Liver (tissue), 8 donors: ENCODE measurements at regions not wholly inside any gene's neighbourhood (a gene's known extent, or its start where the extent isn't known, plus 50 kb on each side); places are given as distances from the start of the nearest gene placed in this dataset.

Experiments used
- DNase-seq: peaks from one replicate; pipeline ENCODE4 v3.0.0-alpha.2; 2017; ENCODE audit warnings: low spot score
- H3K27ac ChIP-seq, 2 donors: one replicate each; pipeline ENCODE4 v1.7.0; 2013; ENCODE audit warnings: inconsistent platforms in 2 of 2, low read length in 2 of 2, control low read depth in 1 of 2, low read depth in 1 of 2, mild to moderate bottlenecking in 1 of 2
- H3K27me3 ChIP-seq, 4 donors: one replicate each; pipeline versions ENCODE4 v1.6.1 to v1.7.0; 2013; ENCODE audit warnings: low read length in 3 of 4, inconsistent platforms in 1 of 4, mild to moderate bottlenecking in 1 of 4, moderate library complexity in 1 of 4; ENCODE audit not compliant: control insufficient read depth in 4 of 4, insufficient read depth in 4 of 4
- H3K36me3 ChIP-seq, 4 donors: one replicate each; pipeline versions ENCODE4 v1.6.1 to v1.7.0; 2013; ENCODE audit warnings: low read length in 3 of 4, mild to moderate bottlenecking in 3 of 4, low read depth in 1 of 4, moderate library complexity in 1 of 4; ENCODE audit not compliant: control insufficient read depth in 4 of 4, insufficient read depth in 3 of 4
- H3K4me1 ChIP-seq, 4 donors: one replicate each; pipeline versions ENCODE4 v1.6.1 to v1.7.0; 2013; ENCODE audit warnings: low read length in 3 of 4, mild to moderate bottlenecking in 3 of 4, moderate library complexity in 1 of 4; ENCODE audit not compliant: control insufficient read depth in 4 of 4, insufficient read depth in 4 of 4
- H3K4me3 ChIP-seq, 3 donors: one replicate each; pipeline versions ENCODE4 v1.6.1 to v1.7.0; 2013; ENCODE audit warnings: low read length in 3 of 3, control low read depth in 1 of 3, low read depth in 1 of 3, mild to moderate bottlenecking in 1 of 3
- H3K9ac ChIP-seq, 2 donors: one replicate each; pipeline ENCODE4 v1.7.0; 2013; ENCODE audit warnings: low read length in 2 of 2, mild to moderate bottlenecking in 2 of 2, moderate library complexity in 2 of 2, control low read depth in 1 of 2, low read depth in 1 of 2
- H3K9me3 ChIP-seq, 4 donors: one replicate each; pipeline versions ENCODE4 v1.6.1 to v1.7.0; 2013; ENCODE audit warnings: low read length in 3 of 4; ENCODE audit not compliant: control insufficient read depth in 4 of 4
- ATF3 ChIP-seq: IDR thresholded peaks from 2 replicates; pipeline ENCODE4 v1.6.1; 2016; ENCODE audit warnings: antibody characterized with exemption
- CTCF ChIP-seq: fragments of 150-350 bp; IDR thresholded peaks from 2 replicates; pipeline ENCODE4 v1.5.1; 2017; ENCODE audit warnings: improper control_type of control experiment, low read depth, low read length; ENCODE audit not compliant: missing input control
- FOXA2 ChIP-seq: IDR thresholded peaks from 2 replicates; pipeline ENCODE4 v1.6.1; 2016; ENCODE audit warnings: antibody characterized with exemption
- GABPA ChIP-seq, 2 donors: IDR thresholded peaks in 1 of 2; conservative IDR thresholded peaks in 1 of 2; 2 replicates each; pipeline ENCODE4 v1.6.1; 2016; ENCODE audit warnings: antibody characterized with exemption in 2 of 2, mild to moderate bottlenecking in 1 of 2, moderate library complexity in 1 of 2
- HNF4A ChIP-seq, 2 donors: conservative IDR thresholded peaks; 2 replicates each; pipeline ENCODE4 v1.6.1; 2016; ENCODE audit warnings: antibody characterized with exemption in 2 of 2, mild to moderate bottlenecking in 2 of 2
- HNF4G ChIP-seq: IDR thresholded peaks from 2 replicates; pipeline ENCODE4 v1.6.1; 2016; ENCODE audit warnings: antibody characterized with exemption
- JUND ChIP-seq, 2 donors: IDR thresholded peaks; 2 replicates each; pipeline ENCODE4 v1.6.1; 2016; ENCODE audit warnings: antibody characterized with exemption in 2 of 2
- NR2F2 ChIP-seq: IDR thresholded peaks from 2 replicates; pipeline ENCODE4 v1.6.1; 2016; ENCODE audit warnings: antibody characterized with exemption
- RAD21 ChIP-seq, 2 donors: IDR thresholded peaks; 2 replicates each; pipeline ENCODE4 v1.6.1; 2016; ENCODE audit warnings: antibody characterized with exemption in 2 of 2, mild to moderate bottlenecking in 2 of 2
- TAF1 ChIP-seq: conservative IDR thresholded peaks from 2 replicates; pipeline ENCODE4 v1.6.1; 2016; ENCODE audit warnings: antibody characterized with exemption, mild to moderate bottlenecking
- YY1 ChIP-seq: IDR thresholded peaks from 2 replicates; pipeline ENCODE4 v1.6.1; 2016; ENCODE audit warnings: antibody characterized with exemption, mild to moderate bottlenecking
- WGBS: extraction: QIAGEN DNeasy Blood & Tissue Kit; methylation state at CpG from one replicate; pipeline ENCODE4 v1.1.7; 2013; 5-methylcytosine and 5-hydroxymethylcytosine counted together
- TF ChIP-seq, protein P1 (sequence below): IDR thresholded peaks from 2 replicates; pipeline ENCODE4 v1.6.1; 2016; ENCODE audit warnings: antibody characterized with exemption, mild to moderate bottlenecking
- TF ChIP-seq, protein P2 (sequence below): IDR thresholded peaks from 2 replicates; pipeline ENCODE4 v1.6.1; 2016; ENCODE audit warnings: antibody characterized with exemption
- donor health status: healthy.
- donor health status: healthy.
- donor health status: healthy.
- donor health status: healthy.
- donor health status: healthy.

DNA sequence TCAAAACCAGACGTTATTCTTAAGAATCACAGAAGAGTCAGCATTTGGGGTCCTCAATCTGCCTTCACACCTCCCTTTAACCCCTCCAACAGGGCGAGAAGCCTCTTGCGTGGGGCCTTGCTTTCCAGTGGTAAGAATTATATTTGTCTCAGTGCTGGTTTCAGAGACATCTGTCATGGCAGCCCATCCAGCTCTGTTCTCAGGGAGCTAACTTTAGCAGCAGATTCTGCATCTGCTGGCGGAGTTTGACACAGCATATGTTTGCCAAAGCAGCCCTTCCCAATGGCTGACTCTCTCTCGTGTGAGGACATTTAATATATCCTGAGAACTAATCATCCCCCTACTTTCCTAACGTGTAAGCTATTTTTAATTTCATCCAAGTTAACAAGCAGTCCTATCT is 91.5 kb upstream of the BCL11A start (continued):
- no peak for TF ChIP-seq HNF4A (conservative IDR thresholded peaks at IDR 0.05)
- no peak for TF ChIP-seq HNF4G

DNA sequence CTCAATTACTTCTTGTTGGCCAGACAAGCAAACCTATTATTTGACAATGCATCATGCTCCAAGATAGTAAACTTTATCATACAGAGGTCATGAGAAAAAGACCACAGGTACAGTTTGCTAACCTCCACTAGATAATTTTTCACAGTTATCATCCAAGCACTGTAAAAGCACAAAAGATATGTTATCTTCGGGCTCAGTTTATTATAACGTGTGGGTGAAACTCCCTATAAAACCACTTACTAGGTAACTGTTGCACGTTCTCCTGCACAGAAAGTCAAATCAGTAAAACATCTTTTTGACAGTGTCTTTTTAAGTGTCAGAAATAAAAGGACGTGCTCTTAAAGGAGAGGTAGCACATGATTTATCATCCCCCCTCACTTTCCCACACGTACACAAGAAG is 94.7 kb upstream of the BCL11A start:
- no peak overlapping the region for H3K4me3 ChIP-seq
- H3K9me3 ChIP-seq = no peaks in the 10 kb centered on the region
- no peaks in the 10 kb centered on the region for H3K4me1 ChIP-seq
- DNase-seq = no peak
- 65% methylated on average over 5 of the region's 5 CpGs for WGBS
- no peak overlapping the region for H3K9ac ChIP-seq
- H3K27me3 ChIP-seq = no peaks in the 10 kb centered on the region
- TF ChIP-seq FOXA2 (no peak), RAD21 (IDR thresholded peaks at IDR 0.05) (no peak), TAF1 (no peak), ATF3 (no peak), NR2F2 (no peak), JUND (IDR thresholded peaks at IDR 0.05) (no peak), GABPA (IDR thresholded peaks at IDR 0.05 in 1 of 2, conservative IDR thresholded peaks at IDR 0.05 in 1 of 2) (no peak)
- no peak overlapping the region for H3K27ac ChIP-seq
- H3K36me3 ChIP-seq = no peaks in the 10 kb centered on the region

DNA sequence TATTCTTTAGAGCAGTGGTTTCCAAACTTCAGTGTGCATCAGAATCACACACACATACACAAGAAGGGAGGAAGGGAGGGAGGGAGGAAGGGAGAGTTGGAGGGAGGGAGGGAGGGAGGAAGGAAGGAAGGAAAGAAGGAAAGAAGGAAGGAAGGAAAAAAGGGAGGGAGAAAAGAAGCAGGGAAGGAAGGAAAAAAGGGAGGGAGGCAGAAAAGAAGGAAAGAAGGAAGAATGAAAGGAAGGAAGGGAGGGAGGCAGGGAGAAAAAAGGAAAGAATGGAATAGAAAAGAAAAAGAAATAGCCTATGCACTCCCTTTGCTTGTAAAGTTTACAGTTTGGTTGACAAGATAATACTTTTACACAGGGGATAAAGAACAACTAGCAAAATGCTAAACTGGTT is 96.3 kb upstream of the BCL11A start:
- Histone ChIP-seq H3K27me3 (no peaks in the 10 kb centered on the region), H3K9me3 (no peaks in the 10 kb centered on the region), H3K36me3 (no peaks in the 10 kb centered on the region), H3K4me1 (no peaks in the 10 kb centered on the region), H3K9ac (no peak overlapping the region), H3K27ac (no peak overlapping the region), H3K4me3 (no peak overlapping the region)
- TF ChIP-seq, protein P1, sequence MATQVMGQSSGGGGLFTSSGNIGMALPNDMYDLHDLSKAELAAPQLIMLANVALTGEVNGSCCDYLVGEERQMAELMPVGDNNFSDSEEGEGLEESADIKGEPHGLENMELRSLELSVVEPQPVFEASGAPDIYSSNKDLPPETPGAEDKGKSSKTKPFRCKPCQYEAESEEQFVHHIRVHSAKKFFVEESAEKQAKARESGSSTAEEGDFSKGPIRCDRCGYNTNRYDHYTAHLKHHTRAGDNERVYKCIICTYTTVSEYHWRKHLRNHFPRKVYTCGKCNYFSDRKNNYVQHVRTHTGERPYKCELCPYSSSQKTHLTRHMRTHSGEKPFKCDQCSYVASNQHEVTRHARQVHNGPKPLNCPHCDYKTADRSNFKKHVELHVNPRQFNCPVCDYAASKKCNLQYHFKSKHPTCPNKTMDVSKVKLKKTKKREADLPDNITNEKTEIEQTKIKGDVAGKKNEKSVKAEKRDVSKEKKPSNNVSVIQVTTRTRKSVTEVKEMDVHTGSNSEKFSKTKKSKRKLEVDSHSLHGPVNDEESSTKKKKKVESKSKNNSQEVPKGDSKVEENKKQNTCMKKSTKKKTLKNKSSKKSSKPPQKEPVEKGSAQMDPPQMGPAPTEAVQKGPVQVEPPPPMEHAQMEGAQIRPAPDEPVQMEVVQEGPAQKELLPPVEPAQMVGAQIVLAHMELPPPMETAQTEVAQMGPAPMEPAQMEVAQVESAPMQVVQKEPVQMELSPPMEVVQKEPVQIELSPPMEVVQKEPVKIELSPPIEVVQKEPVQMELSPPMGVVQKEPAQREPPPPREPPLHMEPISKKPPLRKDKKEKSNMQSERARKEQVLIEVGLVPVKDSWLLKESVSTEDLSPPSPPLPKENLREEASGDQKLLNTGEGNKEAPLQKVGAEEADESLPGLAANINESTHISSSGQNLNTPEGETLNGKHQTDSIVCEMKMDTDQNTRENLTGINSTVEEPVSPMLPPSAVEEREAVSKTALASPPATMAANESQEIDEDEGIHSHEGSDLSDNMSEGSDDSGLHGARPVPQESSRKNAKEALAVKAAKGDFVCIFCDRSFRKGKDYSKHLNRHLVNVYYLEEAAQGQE = no peak
- no peak for TF ChIP-seq HNF4A (conservative IDR thresholded peaks at IDR 0.05)
- no peak for TF ChIP-seq ATF3
- no peak for TF ChIP-seq NR2F2
- TF ChIP-seq TAF1 = no peak
- TF ChIP-seq GABPA (IDR thresholded peaks at IDR 0.05 in 1 of 2, conservative IDR thresholded peaks at IDR 0.05 in 1 of 2) = no peak
- TF ChIP-seq FOXA2 = no peak
- TF ChIP-seq, protein P2, sequence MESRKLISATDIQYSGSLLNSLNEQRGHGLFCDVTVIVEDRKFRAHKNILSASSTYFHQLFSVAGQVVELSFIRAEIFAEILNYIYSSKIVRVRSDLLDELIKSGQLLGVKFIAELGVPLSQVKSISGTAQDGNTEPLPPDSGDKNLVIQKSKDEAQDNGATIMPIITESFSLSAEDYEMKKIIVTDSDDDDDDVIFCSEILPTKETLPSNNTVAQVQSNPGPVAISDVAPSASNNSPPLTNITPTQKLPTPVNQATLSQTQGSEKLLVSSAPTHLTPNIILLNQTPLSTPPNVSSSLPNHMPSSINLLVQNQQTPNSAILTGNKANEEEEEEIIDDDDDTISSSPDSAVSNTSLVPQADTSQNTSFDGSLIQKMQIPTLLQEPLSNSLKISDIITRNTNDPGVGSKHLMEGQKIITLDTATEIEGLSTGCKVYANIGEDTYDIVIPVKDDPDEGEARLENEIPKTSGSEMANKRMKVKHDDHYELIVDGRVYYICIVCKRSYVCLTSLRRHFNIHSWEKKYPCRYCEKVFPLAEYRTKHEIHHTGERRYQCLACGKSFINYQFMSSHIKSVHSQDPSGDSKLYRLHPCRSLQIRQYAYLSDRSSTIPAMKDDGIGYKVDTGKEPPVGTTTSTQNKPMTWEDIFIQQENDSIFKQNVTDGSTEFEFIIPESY = no peak
- TF ChIP-seq YY1 = no peak
- no peak for TF ChIP-seq JUND (IDR thresholded peaks at IDR 0.05)
- TF ChIP-seq CTCF = no peak
- no peak for DNase-seq
